ENCODE measurements at regions not wholly inside any gene's neighbourhood (a gene's known extent, or its start where the extent isn't known, plus 50 kb on each side); places are given as distances from the start of the nearest gene placed in this dataset.
A peak's percentile ranks its signal among the peaks of the same experiment; 100 is the strongest.

GRCh38 chr6:71420693-71421328, 132.2 kb downstream of the OGFRL1 start (continued):
- TF ChIP-seq ZNF639 (tag by site-specific recombination; IDR thresholded peaks at IDR 0.05) = no peak
- TF ChIP-seq PBX3 (CRISPR knock-in tag; IDR thresholded peaks at IDR 0.05) = peak; percentile 83; the same call in 1 of the 2 replicates
- 0 out of 2 replicates have a peak, but pooled peaks have one; percentile 29 for TF ChIP-seq KLF16 (tag by site-specific recombination; IDR thresholded peaks at IDR 0.05)
- no peak for TF ChIP-seq ZNF112 (tag by site-specific recombination; IDR thresholded peaks at IDR 0.05)
- TF ChIP-seq ZNF626 (tag by site-specific recombination; IDR thresholded peaks at IDR 0.05) = no peak
- TF ChIP-seq GLIS2 (tag by site-specific recombination; IDR thresholded peaks at IDR 0.05) = peak; percentile 21; the same call in 1 of the 2 replicates
- TF ChIP-seq WT1 (tag by site-specific recombination; IDR thresholded peaks at IDR 0.05) = no peak
- TF ChIP-seq ZBTB20 (tag by site-specific recombination; IDR thresholded peaks at IDR 0.05) = peak; percentile 46
- TF ChIP-seq ZFP69B (tag by site-specific recombination; IDR thresholded peaks at IDR 0.05) = peak; percentile 30; the same call in 1 of the 2 replicates
- TF ChIP-seq ZNF677 (tag by site-specific recombination; IDR thresholded peaks at IDR 0.05) = 0 out of 2 replicates have a peak, but pooled peaks have one; percentile 37
- no peak for TF ChIP-seq ZNF624 (tag by site-specific recombination; IDR thresholded peaks at IDR 0.05)
- peak; percentile 45; the same call in 1 of the 2 replicates for TF ChIP-seq ZNF335 (tag by site-specific recombination; conservative IDR thresholded peaks at IDR 0.05)
- no peak for TF ChIP-seq HOXD13 (CRISPR knock-in tag; IDR thresholded peaks at IDR 0.05; ENCODE audit: borderline replicate concordance)
- no peak for TF ChIP-seq ZNF555 (tag by site-specific recombination; conservative IDR thresholded peaks at IDR 0.05)
- peak; percentile 87; the same call in 1 of the 2 replicates for TF ChIP-seq ZFP37 (tag by site-specific recombination; IDR thresholded peaks at IDR 0.05)
- TF ChIP-seq PRDM1 (tag by site-specific recombination; IDR thresholded peaks at IDR 0.05) = peak; percentile 21; the same call in 1 of the 2 replicates
- TF ChIP-seq ZNF473 (tag by site-specific recombination; IDR thresholded peaks at IDR 0.05) = no peak
- no peak for TF ChIP-seq ZNF248 (tag by site-specific recombination; IDR thresholded peaks at IDR 0.05)
- 0 out of 2 replicates have a peak, but pooled peaks have one; percentile 40 for TF ChIP-seq SP7 (tag by site-specific recombination; IDR thresholded peaks at IDR 0.05)
- TF ChIP-seq ZNF423 (tag by site-specific recombination; IDR thresholded peaks at IDR 0.05) = no peak
- no peak for TF ChIP-seq ZNF571 (tag by site-specific recombination; IDR thresholded peaks at IDR 0.05)
- no peak for TF ChIP-seq HOXA7 (CRISPR knock-in tag; IDR thresholded peaks at IDR 0.05; ENCODE audit: borderline replicate concordance)
- TF ChIP-seq BCL11B (tag by site-specific recombination; IDR thresholded peaks at IDR 0.05; ENCODE audit: low read depth) = no peak
- TF ChIP-seq ZBTB17 (tag by site-specific recombination; IDR thresholded peaks at IDR 0.05) = peak; percentile 94
- peak; percentile 91 for TF ChIP-seq SP2 (tag by site-specific recombination; IDR thresholded peaks at IDR 0.05)
- peak; percentile 92 for TF ChIP-seq ZNF449 (tag by site-specific recombination; IDR thresholded peaks at IDR 0.05)
- no peak for TF ChIP-seq ZNF791 (tag by site-specific recombination; IDR thresholded peaks at IDR 0.05)
- peak; percentile 92 for TF ChIP-seq ZBTB11 (tag by site-specific recombination; conservative IDR thresholded peaks at IDR 0.05; ENCODE audit: low read depth)
- TF ChIP-seq ZNF501 (tag by site-specific recombination; IDR thresholded peaks at IDR 0.05) = peak; percentile 78; the same call in 1 of the 2 replicates
- TF ChIP-seq ZNF155 (tag by site-specific recombination; IDR thresholded peaks at IDR 0.05) = no peak
- 0 out of 2 replicates have a peak, but pooled peaks have one; percentile 1 for TF ChIP-seq ZBTB10 (tag by site-specific recombination; IDR thresholded peaks at IDR 0.05)
- TF ChIP-seq ZNF660 (tag by site-specific recombination; IDR thresholded peaks at IDR 0.05) = 0 out of 2 replicates have a peak, but pooled peaks have one; percentile 3
